ENCODE measurements at regions not wholly inside any gene's neighbourhood (a gene's known extent, or its start where the extent isn't known, plus 50 kb on each side); places are given as distances from the start of the nearest gene placed in this dataset.

GRCh38 chrX:122184791-122185190 is 999.3 kb upstream of the GRIA3 start:
- TF ChIP-seq POLR2AphosphoS5 (IDR thresholded peaks at IDR 0.05) (no peak), EP300 (IDR thresholded peaks at IDR 0.05) (no peak), POLR2A (IDR thresholded peaks at IDR 0.05) (no peak)
- TF ChIP-seq, protein P1, sequence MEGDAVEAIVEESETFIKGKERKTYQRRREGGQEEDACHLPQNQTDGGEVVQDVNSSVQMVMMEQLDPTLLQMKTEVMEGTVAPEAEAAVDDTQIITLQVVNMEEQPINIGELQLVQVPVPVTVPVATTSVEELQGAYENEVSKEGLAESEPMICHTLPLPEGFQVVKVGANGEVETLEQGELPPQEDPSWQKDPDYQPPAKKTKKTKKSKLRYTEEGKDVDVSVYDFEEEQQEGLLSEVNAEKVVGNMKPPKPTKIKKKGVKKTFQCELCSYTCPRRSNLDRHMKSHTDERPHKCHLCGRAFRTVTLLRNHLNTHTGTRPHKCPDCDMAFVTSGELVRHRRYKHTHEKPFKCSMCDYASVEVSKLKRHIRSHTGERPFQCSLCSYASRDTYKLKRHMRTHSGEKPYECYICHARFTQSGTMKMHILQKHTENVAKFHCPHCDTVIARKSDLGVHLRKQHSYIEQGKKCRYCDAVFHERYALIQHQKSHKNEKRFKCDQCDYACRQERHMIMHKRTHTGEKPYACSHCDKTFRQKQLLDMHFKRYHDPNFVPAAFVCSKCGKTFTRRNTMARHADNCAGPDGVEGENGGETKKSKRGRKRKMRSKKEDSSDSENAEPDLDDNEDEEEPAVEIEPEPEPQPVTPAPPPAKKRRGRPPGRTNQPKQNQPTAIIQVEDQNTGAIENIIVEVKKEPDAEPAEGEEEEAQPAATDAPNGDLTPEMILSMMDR (IDR thresholded peaks at IDR 0.05): no peak
- no peak overlapping the region for H3K4me3 ChIP-seq
- WGBS, 2 donors (ENCODE audit: low coverage in 1 of 2): no CpG with 5 or more reads among the region's 1 CpG
- no peak overlapping the region for H3K27ac ChIP-seq
- H3K27me3 ChIP-seq: no peaks in the 10 kb centered on the region
- no peak for ATAC-seq
- H3K9me3 ChIP-seq: no peaks in the 10 kb centered on the region
- H3K4me1 ChIP-seq: peaks cover 0 to 7% (median 0%) of the 10 kb centered on the region in 3 donors
- no peaks in the 10 kb centered on the region for H3K36me3 ChIP-seq

GRCh38 chrX:122187069-122187713 is 996.9 kb upstream of the GRIA3 start:
- H3K27ac ChIP-seq: no peak overlapping the region
- H3K4me3 ChIP-seq: no peak overlapping the region
- no peaks in the 10 kb centered on the region for H3K9me3 ChIP-seq
- H3K4me1 ChIP-seq: peaks cover 0 to 7% (median 0%) of the 10 kb centered on the region in 3 donors
- H3K27me3 ChIP-seq: no peaks in the 10 kb centered on the region
- H3K36me3 ChIP-seq: no peaks in the 10 kb centered on the region
- no peak for ATAC-seq
- WGBS, 2 donors (ENCODE audit: low coverage in 1 of 2): 40 to 59% methylated on average over 1 of the region's 2 CpGs
- no peak for TF ChIP-seq POLR2AphosphoS5 (IDR thresholded peaks at IDR 0.05)
- TF ChIP-seq POLR2A (IDR thresholded peaks at IDR 0.05): no peak
- TF ChIP-seq, protein P1 (IDR thresholded peaks at IDR 0.05): no peak
- TF ChIP-seq EP300 (IDR thresholded peaks at IDR 0.05): no peak

DNA sequence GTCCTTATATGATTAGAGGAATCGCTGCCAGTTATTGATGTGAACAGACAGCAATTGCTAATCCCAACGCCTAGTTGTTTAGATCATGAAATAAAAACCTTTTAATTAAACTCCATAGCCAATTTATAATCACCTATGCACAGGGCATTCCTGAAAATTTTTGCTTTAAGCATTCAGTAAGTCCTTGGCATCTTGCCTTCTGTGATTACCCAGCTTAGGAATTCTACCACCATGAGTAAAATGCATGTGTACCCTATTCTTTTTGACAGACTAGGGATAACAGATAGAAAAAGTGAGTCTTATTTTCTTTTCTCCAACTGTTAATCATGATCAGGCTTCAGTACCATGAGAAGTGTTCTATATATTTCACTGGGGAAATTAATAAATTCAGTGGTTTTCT is 995.3 kb upstream of the GRIA3 start:
- H3K4me3 ChIP-seq: no peak overlapping the region

GRCh38 chrX:122196343-122196742 is 987.7 kb upstream of the GRIA3 start:
- Histone ChIP-seq H3K27me3 (no peaks in the 10 kb centered on the region), H3K36me3 (no peaks in the 10 kb centered on the region), H3K9me3 (no peaks in the 10 kb centered on the region), H3K4me3 (no peak overlapping the region), H3K27ac (no peak overlapping the region), H3K4me1 (no peaks in the 10 kb centered on the region)
- TF ChIP-seq POLR2AphosphoS5 (IDR thresholded peaks at IDR 0.05) (no peak), EP300 (IDR thresholded peaks at IDR 0.05) (no peak), POLR2A (IDR thresholded peaks at IDR 0.05) (no peak)
- TF ChIP-seq, protein P1 (IDR thresholded peaks at IDR 0.05): no peak
- ATAC-seq: no peak
- WGBS, 2 donors (ENCODE audit: low coverage in 1 of 2): 67 to 80% methylated on average over 1 of the region's 5 CpGs

More for the DNA sequence above, 995.3 kb upstream of the GRIA3 start:
- H3K36me3 ChIP-seq: no peaks in the 10 kb centered on the region
- WGBS, 2 donors (ENCODE audit: low coverage in 1 of 2): 86 to 89% methylated on average over 2 of the region's 2 CpGs
- no peaks in the 10 kb centered on the region for H3K27me3 ChIP-seq
- TF ChIP-seq, protein P1 (IDR thresholded peaks at IDR 0.05): no peak
- TF ChIP-seq EP300 (IDR thresholded peaks at IDR 0.05) (no peak), POLR2A (IDR thresholded peaks at IDR 0.05) (no peak), POLR2AphosphoS5 (IDR thresholded peaks at IDR 0.05) (no peak)
- no peaks in the 10 kb centered on the region for H3K9me3 ChIP-seq
- peaks cover 0 to 7% (median 0%) of the 10 kb centered on the region in 3 donors for H3K4me1 ChIP-seq
- no peak for ATAC-seq
- H3K27ac ChIP-seq: no peak overlapping the region

- TF ChIP-seq POLR2A (IDR thresholded peaks at IDR 0.05) (no peak), EP300 (IDR thresholded peaks at IDR 0.05) (no peak), POLR2AphosphoS5 (IDR thresholded peaks at IDR 0.05) (no peak)
- TF ChIP-seq, protein P1 (IDR thresholded peaks at IDR 0.05): no peak
- H3K9me3 ChIP-seq: no peaks in the 10 kb centered on the region
- H3K27me3 ChIP-seq: no peaks in the 10 kb centered on the region
- H3K4me3 ChIP-seq: no peak overlapping the region
- H3K27ac ChIP-seq: no peak overlapping the region
- no peaks in the 10 kb centered on the region for H3K4me1 ChIP-seq
- 33 to 53% methylated on average over 2 to 3 of the region's 3 CpGs for WGBS, 2 donors (ENCODE audit: low coverage in 1 of 2)
- no peaks in the 10 kb centered on the region for H3K36me3 ChIP-seq
- ATAC-seq: no peak
These were observed 980.7 kb upstream of the GRIA3 start for GRCh38 chrX:122203399-122203798.
